ENCODE measurements at regions not wholly inside any gene's neighbourhood (a gene's known extent, or its start where the extent isn't known, plus 50 kb on each side); places are given as distances from the start of the nearest gene placed in this dataset.
"Not testable (repeated sequence)": the region's sequence is repeated elsewhere in the genome, so short reads cannot be mapped to it uniquely, and the experiment has no call there.

DNA sequence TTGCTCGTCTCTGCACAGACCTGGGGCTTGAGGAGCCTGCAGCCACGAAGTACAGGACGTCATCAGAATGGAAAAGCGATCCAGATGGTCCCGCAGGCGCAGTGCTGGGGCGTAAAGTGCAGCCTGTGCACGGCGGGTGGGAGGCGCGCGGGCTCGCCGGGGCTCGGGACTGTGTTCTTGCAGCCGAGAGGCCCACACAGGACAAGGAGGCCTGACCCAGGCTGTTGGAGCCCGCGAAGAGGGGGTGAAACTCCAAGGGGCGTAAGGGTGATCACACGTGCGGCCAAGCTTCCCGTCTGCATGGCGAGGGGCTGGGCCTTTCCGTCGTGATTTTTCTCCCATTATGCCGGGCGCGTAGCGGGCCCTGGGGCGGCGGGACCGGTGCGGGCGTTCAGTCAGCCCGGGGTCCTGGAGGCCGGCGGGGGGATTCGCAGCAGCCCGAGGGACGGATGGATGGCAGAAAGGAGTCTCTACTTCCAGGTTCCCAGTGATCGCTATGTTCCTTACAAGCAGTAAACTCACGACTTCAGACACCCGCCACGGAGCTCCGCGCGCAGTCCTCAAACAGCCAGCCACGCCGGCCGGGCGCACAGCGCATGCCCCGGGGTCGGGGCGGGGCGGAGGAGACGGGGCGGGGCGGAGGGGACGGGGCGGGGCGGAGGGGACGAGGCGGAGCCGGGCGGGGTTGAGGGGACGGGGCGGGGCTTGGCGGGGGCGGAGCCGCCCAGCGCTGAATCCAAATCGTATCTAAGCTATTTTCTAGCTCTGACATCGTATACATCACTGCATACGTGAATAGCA lies 141.0 kb upstream of the KCNJ18 start:
- DNase-seq (ENCODE audit: low read depth), result peak; percentile 75

DNA sequence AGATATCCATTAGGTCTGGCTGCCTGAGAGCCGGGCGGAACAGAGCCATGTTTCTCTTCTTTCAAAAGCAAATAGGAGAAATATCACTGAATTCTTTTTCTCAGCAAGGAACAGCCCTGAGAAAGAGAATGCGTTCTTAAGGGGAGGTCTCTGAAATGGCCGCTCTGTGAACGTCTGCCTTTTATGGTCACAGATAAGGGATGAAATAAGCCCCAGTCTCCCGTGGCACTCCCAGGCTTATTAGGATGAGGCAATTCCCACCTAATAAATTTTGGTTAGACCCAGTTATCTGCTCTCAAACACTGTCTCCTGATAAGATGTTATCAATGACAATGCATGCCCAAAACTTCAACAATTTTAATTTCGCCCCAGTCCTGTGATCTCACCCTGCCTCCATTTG lies 133.4 kb upstream of the KCNJ18 start:
- DNase-seq (ENCODE audit: low read depth), result not testable (repeated sequence)

DNA sequence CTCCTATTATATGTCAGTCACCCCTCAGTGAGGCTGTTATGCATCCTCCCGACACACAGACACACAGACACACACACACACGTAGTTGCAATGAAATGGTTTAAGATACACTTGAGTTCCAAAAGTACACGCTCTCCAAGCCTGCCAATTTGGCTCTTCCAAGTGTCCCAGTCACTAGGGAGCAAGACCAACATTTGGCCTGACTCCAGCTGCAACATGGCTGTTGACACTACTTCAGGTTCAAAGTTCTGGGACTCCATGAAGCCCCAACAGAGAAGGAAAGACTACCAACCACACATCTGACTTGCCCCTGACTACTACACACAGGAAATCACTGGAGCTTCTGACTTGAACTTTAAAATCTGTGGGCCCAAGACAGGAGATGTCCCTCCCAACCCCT lies 128.1 kb upstream of the KCNJ18 start:
- DNase-seq (ENCODE audit: low read depth), result no peak

DNA sequence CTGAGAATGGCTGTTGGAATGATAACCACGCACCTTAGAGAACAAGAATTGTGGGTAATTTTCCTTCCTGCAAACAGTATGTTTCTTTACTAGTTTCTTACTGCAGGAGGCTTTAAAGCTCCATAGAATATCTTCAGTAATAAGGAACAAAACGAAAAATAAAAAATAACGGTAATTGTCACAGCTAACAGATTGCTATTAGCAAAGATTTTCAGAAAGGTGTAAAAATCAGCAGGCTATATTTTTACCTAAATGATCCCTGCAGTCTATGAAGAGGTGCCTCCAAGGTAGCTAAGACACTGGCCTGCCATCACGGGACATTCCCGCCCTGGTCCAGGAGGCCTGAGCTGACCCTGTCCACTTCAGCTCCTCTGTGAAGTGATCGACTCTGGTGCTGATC lies 127.6 kb upstream of the KCNJ18 start:
- not testable (repeated sequence) for DNase-seq (ENCODE audit: low read depth)

DNA sequence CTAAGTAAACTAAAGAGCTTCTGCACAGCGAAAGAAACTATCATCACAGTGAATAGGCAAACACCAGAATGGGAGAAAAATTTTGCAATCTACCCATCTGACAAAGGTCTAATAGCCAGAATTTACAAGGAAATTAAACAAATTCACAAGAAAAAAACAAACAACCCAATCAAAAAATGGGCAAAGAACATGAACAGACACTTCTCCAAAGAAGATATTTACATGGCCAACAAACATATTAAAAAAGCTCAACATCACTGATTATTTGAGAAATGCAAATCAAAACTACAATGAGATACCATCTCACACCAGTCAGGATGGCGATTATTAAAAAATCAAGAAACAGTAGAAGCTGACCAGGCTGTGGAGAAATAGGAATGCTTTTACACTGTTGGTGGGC lies 121.9 kb upstream of the KCNJ18 start:
- not testable (repeated sequence) for DNase-seq (ENCODE audit: low read depth)

DNA sequence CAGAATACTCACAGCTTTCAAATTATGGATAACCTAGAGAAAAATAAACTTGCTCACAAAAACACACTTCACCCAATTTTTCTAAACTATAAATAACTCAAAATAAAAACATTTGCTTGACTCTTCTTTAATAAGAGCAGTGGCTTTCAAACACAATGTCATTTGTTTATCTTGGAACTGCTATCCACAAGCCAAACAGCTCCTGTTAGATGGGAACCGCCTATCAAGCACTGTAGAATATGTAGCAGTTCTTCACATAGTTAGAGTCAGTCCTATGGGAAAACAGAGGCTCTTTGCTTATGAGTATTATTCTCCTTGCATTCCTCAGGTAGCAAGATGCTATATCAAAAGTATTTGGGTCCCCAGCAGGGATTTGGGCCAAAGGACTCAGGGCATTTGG lies 120.2 kb upstream of the KCNJ18 start:
- DNase-seq (ENCODE audit: low read depth), result not testable (repeated sequence)

DNA sequence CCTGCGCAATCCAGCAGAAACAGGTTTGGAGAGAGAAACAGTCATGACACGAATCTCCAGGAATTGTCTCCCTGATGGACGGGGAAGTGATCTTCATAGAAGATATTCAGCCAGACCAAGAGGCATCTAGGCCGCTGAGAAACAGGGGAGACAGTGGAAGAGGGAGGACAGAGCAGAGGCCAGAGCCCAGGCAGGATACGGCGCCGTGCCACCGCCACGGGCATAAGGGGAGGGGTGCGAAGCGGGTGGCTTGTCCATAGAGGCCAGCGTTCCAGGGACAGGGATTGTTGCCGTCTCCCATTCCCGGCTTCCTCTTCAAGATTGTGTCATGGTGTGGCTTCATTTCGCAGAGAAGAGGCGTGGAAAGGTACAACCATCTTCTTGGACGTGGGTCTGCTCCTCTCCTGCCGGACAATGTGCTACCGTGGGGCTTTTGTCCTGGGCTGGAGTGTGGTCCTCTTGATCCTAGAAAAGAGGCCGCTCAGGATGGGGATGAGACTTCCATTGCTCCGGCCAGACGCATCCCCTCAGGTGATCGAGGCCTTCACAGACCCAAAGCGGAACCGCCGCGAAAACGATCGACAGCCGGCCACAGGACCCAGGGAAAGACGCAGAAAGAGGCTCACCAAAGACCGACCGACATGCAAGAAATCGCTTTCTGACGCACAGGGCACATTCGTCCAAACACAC lies 118.9 kb upstream of the KCNJ18 start:
- not testable (repeated sequence) for DNase-seq (ENCODE audit: low read depth)

DNA sequence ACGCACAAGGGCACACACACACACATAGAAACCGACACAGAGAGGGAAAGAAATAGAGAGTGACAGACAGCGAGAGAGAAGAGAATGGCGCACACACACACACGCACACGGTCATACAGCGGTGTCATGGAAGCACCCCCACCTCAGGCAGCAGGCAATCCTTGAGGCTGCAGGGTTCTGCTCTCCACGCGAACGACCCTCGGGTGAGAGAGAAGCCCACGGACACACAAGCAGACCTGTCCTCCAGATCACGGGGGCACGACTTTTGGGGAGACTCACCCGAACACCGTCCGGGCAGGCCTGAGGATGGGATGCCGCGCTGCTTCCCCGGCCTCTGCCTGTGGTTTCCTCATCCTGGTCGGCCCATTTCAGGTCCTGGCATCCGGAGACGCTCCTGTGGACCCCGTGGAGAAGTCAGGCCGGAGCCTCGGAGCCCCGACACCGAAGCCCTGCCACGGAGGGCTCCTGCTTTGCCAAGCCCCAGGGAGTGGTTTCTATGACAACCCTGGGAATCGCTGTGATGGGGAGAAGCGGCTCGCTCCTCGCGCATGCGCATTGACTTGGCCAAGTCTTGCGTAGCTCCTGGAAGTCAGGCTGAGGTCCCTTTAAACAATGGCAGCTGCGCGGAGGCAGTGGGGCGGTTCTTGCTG lies 118.2 kb upstream of the KCNJ18 start:
- no peak for DNase-seq (ENCODE audit: low read depth)

DNA sequence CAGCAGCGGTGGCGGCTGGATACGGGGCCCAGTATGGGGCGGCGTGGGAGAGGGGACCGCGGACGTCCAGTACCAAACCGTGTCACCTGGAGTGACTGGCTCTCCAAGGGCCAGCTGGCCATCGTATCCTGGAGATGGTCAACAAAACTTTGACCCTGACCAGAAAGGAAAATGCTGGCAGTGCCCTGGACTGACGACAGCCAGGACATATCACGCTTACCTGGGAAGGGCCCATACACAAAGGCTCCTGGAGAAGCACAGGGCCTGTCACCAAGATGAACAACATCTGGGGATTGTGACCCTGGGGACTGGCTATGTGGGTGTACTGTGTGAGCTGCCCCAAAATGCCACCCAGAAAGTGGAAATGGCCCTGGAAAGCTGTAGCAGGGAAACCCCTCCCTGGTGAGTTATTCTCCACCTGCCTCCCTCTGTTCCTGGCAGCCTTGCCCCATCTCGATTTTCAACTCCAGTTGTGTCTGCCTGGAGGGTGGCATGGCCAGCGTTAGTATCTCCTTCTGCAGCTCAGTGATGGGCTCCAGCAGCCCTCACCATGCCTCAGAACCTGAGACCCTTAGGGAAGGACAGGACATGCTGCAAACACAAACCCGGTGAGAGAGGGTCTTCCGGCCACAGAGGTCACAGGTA lies 117.6 kb upstream of the KCNJ18 start:
- DNase-seq (ENCODE audit: low read depth), result not testable (repeated sequence)

DNA sequence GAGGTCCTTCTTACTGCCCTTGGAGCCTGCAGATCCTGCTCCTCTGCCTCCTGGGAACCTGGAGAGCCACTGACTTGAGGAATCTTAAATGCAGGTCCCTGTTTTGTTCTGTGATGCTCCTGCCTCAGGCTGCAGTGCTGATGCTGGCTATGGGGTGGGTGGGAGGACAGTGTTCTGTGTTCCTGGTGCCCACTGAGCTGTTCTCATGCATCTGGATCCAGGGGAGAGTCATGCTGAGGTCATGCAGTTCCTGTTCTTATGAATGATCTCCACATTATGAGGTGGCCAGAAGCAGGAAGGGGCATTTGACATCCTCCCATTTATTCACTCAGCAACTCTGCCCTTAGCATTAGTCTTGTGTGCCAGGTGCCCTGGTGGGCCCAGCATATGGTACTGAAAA lies 113.5 kb upstream of the KCNJ18 start:
- DNase-seq (ENCODE audit: low read depth), result not testable (repeated sequence)

DNA sequence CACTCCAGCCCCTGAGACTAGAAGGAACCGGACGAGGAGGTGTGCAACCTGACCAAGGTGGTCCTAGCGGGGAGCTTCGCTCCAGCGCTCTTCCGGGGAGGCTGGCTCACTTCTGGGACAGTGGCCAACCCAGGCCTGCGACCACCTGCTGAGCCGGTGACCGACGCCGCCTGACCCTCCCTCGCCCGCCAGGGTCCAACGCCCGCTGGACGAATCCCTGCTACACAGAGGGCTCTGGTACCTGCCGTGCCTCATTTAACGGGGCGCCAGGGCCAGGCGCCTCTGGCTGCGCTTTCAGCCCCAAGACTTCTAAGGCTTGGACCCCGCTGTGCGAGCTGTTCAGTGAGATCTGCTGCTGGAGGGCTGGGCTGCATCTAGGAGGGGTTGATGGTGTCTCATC lies 99.5 kb upstream of the KCNJ18 start:
- DNase-seq (ENCODE audit: low read depth), result no peak

DNA sequence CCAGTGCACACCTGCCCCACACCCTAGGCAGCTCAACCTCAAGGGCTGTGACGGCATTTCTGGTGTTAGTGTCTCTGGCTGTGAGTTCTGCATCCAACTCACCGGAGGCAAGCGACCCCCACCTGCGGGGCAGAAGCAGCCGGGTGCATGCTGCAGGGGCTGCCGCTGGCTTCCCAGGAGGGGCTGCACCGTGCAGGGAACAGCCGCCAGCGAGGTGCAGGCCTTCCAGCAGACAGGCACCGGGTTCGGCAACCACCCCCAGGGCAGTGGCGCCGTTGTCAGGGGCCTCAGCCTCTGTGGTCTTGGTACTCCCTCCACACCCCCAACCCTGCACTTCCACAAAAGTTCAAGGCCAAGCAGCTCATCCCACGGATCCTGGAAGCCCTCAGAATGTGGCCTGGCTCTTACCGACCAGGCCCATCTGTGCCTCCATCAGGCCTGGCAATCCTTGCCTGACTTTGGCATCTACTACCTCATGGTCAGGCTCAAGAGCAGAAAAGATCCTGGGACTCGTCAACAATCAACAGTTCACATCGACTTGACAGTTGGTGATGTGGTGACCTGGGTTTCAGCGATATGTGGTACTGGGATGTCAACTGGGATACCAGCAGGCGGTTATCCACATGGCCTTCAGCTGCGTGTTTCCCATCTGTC lies 98.7 kb upstream of the KCNJ18 start:
- DNase-seq (ENCODE audit: low read depth), result not testable (repeated sequence)

DNA sequence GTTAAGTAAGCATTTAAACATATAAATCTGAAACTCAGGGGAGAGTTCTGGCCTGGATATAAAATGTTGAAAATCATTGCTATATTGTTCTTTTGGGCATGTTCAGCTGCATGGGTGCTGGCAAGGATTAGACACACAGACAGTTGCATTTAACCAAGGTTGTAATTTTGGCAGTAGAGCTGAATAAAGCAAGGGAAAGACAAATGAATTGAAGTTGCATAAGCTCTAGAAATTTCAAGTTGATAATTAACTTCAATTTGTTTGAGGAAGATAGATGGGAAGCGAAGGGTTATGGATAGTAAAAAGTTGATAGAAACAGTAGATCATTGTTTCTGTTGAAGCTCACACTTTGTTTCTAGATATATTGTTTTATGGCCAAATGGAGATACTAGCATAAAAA lies 97.2 kb upstream of the KCNJ18 start:
- DNase-seq (ENCODE audit: low read depth), result no peak

DNA sequence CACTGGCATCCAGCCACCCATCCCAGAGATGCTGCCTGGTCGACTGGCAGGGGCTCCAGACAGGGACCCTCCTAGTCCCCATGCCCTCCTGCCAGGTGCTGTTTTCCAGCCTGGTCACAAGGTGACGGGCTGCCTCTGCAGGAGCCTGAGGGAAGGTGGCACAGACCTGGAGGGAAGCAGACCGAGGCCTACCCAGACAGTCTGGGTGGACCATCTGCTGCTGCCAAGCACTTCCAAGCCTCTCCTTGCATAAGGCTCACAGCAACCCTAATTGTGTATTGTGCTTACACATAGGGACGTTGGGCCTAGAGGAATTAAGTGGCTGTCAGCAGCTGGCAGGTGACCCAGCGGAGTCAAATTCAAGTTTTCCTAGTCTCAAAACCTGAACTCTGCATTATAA lies 90.1 kb upstream of the KCNJ18 start:
- DNase-seq (ENCODE audit: low read depth), result no peak

DNA sequence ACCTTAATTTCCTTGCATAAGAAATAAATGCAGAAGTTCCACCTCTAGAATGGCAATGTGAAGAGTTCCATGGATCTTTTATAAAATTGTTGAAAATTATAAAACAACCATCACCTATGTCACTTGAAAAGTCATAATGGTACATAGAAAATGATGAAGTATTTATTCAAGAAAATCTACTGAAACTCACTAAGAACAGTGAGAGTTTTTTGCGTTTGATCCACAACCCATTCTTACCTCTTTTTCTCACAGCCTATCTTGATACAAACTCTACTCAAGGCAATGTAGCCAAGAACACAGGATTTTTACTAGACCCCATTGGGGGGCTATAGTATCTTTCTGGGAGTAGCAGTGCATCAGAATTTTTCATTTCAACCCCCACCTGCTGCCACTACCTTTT lies 89.0 kb upstream of the KCNJ18 start:
- not testable (repeated sequence) for DNase-seq (ENCODE audit: low read depth)

DNA sequence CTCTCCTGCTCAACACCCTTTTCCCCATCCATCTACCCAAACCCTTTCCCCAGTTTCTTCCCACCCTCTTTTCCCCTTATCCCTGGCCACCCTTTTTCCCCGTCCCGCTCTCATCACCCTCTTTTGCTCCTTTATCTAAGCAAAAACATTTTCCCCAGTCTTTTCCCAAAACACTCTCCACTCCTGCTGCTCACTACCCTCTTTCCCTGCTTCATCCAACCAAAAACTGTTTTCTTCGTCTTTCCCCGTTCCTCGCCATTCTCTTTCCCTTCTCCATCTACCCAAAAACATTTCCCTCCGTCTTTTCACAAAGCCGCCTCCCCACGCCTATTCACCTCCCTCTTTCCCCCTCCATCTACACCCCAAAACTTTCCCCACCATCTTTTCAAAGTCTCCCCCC lies 80.9 kb upstream of the KCNJ18 start:
- DNase-seq (ENCODE audit: low read depth), result not testable (repeated sequence)

DNA sequence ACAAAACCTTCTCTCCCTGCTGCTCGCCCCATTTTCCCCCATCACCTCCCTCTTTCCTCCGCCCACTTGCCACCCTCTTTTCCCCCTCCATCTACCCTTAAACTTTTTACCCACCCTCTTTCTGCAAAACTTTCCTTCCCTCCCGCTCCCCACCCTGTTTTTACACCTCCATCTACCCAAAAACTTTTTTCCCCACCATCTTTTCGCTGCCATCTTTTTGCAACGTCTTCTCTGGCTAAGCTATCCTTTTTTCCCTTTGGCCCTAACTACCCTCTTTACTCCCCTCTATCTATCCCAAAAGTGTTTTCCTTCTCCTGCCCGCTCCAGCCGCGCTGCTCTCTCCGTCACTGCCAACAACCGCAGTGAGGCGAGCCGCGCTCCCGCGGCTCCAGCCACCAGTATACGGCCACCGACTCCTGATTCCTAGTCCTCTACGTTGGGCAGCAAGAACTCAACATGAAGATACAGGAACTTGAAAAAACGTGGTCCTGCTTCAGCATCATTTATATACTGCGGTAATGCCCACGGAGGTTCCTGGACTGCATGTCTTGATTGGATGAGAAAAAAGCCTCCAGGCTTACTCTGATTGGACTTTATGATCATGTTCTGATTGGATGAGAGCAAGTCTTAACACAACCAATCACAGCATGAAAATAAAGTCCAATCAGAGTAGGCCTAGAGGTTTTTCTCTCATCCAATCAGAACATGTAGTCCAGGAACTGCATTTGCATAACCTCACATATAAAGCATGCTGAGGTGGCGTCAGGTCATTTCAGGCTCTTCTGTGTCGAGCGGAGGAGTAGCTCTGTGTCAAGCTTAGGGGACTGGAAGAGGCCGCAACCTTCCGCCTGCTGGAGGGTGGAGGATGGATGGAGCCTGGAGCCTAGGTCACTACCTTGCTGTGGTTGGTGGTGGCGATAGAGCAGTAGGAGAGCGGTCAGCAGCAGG lies 79.9 kb upstream of the KCNJ18 start:
- not testable (repeated sequence) for DNase-seq (ENCODE audit: low read depth)

DNA sequence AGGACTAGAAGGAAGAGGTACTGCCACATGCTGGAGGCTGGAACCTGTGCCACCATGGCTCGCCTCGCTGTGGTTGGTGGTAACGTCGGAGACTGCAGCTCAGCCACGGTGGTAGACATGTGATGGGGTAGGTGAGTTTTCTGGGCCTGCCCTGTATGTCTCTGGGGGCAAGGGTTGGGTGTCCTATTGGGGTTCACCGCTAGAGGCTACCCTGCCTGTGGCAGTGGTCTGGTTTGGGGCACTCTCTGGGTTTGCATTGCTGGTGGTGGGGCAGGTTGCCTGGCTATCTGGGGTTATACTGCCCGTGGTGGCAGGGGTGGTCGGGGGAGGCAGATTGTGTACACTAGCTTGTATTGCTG lies 79.3 kb upstream of the KCNJ18 start:
- no peak for DNase-seq (ENCODE audit: low read depth)

DNA sequence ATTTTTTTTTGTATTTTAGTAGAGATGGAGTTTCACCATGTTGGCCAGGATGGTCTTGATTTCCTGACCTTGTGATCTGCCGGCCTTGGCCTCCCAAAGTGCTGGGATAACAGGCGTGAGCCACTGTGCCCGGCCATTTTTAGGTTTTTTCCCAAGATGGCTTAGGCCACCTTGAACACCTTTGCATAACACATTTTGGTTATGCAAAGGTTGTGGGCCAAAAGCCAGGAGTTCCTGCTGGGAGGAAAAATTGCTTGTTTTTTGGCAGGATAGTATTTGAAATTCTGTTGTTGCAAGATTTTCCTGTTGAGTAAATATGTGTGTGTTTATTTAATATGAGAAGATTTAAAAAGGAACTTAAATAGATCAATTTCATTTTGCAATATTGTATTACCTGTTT lies 65.3 kb upstream of the KCNJ18 start:
- not testable (repeated sequence) for DNase-seq (ENCODE audit: low read depth)
